ENCODE measurements at regions not wholly inside any gene's neighbourhood (a gene's known extent, or its start where the extent isn't known, plus 50 kb on each side); places are given as distances from the start of the nearest gene placed in this dataset.

DNA sequence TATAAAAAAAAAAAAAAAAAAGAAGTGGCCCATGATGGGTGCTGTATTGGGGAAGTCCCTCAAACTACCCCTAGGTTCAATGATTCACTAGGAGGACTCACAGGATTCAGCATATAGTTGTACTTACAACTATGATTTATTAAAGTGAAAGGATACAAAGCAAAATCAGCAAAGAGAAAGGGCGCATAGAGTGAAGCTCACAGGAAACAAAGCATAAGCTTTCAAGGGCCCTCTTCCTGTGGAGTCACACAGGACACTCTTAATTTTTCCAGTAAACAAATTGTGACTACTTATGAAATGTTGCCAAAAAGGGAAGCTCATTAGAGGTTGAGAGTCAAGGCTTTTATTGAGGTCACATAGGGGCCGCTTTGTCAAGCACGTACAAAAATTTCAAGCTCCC lies 153.7 kb upstream of the GAP43 start:
- H3K4me1 Mint-ChIP-seq (ENCODE audit: low read depth): no peaks in the 10 kb centered on the region
- ATAC-seq (no peak), DNase-seq (no peak)
- H3K36me3 Mint-ChIP-seq (ENCODE audit: insufficient read depth): no peaks in the 10 kb centered on the region
- H3K4me3 Mint-ChIP-seq: no peak overlapping the region
- H3K9me3 Mint-ChIP-seq: no peaks in the 10 kb centered on the region
- peaks cover 4% of the 10 kb centered on the region for H3K27me3 Mint-ChIP-seq (ENCODE audit: low read depth)

GRCh38 chr3:115470254-115470653 lies 153.1 kb upstream of the GAP43 start:
- H3K4me1 Mint-ChIP-seq (ENCODE audit: low read depth): no peaks in the 10 kb centered on the region
- H3K4me3 Mint-ChIP-seq: no peak overlapping the region
- DNase-seq: no peak
- ATAC-seq: no peak
- H3K9me3 Mint-ChIP-seq: no peaks in the 10 kb centered on the region
- H3K27me3 Mint-ChIP-seq (ENCODE audit: low read depth): peaks cover 4% of the 10 kb centered on the region
- H3K36me3 Mint-ChIP-seq (ENCODE audit: insufficient read depth): no peaks in the 10 kb centered on the region

DNA sequence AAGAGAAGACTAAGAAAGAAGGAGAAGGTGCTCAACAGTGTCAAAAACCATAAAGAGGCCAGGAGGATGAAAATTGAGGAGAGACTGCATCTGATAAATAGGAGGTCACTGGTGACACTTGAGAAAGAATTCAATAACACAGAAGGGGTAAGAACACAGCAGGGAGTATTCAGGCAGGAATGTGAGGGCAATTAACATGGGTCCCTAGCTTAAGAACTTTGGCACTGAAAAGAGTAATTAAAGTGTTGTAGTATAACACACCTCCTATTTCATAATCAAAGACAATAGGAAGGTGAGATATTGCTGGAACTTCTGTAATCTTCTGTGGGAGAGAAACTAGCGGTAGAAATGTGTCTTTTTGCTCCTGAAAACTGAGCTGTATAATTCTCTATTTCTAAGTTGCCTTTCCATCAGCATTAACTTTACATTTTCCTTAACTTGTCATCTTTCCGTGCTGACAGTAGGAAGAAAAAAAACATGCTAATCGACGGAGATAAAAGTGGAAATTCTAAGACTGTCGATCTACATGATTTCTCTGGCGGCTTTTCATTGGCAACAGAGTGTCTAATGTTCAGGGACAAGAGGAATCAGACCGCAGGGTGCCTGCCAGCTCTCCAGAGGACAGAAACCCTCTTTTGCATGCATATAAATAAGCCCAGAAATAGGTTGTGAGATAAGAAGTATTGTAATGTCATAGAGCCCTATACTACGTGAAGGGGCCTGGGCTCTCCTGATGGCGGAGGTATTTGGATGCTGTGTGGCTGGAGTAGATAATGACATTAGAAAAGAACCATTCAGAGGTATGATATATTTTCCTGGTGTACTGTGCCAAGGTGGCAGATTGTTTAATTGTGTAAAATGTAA lies 147.9 kb upstream of the GAP43 start:
- Mint-ChIP-seq H3K27me3 (ENCODE audit: low read depth) (peaks cover 4% of the 10 kb centered on the region), H3K4me3 (no peak overlapping the region)

GRCh38 chr3:115476472-115476871 lies 146.8 kb upstream of the GAP43 start:
- peaks cover 4% of the 10 kb centered on the region for H3K27me3 Mint-ChIP-seq (ENCODE audit: low read depth)
- H3K4me1 Mint-ChIP-seq (ENCODE audit: low read depth): no peaks in the 10 kb centered on the region
- no peaks in the 10 kb centered on the region for H3K36me3 Mint-ChIP-seq (ENCODE audit: insufficient read depth)
- ATAC-seq (no peak), DNase-seq (no peak)
- H3K9me3 Mint-ChIP-seq: no peaks in the 10 kb centered on the region
- no peak overlapping the region for H3K4me3 Mint-ChIP-seq

More for the DNA sequence above, 147.9 kb upstream of the GAP43 start:
- DNase-seq (no peak), ATAC-seq (no peak)
- Mint-ChIP-seq H3K9me3 (no peaks in the 10 kb centered on the region), H3K4me1 (ENCODE audit: low read depth) (no peaks in the 10 kb centered on the region), H3K36me3 (ENCODE audit: insufficient read depth) (no peaks in the 10 kb centered on the region)

DNA sequence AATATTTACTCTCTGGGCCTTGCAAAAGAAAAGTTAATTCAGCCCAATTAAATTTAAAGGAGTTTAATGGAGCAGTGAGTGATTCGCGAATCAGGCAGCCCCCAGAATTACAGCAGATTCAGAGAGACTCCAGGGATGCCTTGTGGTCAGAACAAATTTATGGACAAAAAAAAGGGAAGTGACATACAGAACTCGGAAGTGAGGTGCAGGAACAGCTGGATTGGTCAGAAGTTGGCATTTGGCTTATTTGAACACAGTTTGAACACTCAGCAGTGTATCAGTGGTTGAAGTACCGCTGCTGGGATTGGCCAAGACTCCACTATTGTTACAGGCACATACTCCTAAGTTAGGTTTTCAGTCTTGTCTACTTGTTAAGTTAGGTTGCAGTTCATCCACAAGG lies 145.0 kb upstream of the GAP43 start:
- Mint-ChIP-seq H3K36me3 (ENCODE audit: insufficient read depth) (no peaks in the 10 kb centered on the region), H3K4me3 (no peak overlapping the region), H3K4me1 (ENCODE audit: low read depth) (no peaks in the 10 kb centered on the region), H3K27me3 (ENCODE audit: low read depth) (peaks cover 8% of the 10 kb centered on the region), H3K9me3 (no peaks in the 10 kb centered on the region)
- no peak for DNase-seq
- ATAC-seq: no peak

DNA sequence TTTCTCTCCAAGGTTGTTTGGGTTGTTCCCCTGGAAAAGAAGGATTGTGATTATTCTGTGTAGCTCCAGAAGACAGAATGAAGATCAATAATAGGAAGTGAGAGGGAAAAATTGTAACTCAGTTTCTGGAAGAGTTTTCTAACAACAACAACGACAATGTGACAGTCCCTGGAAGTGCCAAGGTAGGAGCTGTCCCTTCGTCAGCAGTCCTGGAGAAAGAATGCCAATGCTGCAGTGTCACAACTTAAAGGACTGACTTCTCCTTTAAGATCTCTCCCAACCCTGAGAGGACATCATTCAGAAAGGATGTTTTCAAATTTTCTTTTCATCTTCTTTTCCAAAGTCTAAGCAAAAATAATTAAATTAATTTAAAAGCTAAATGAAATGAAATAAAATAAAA lies 136.4 kb upstream of the GAP43 start:
- peaks cover 2% of the 10 kb centered on the region for H3K27me3 Mint-ChIP-seq (ENCODE audit: low read depth)
- no peaks in the 10 kb centered on the region for H3K9me3 Mint-ChIP-seq
- DNase-seq (no peak), ATAC-seq (no peak)
- H3K4me3 Mint-ChIP-seq: no peak overlapping the region
- H3K4me1 Mint-ChIP-seq (ENCODE audit: low read depth): no peaks in the 10 kb centered on the region
- H3K36me3 Mint-ChIP-seq (ENCODE audit: insufficient read depth): no peaks in the 10 kb centered on the region

DNA sequence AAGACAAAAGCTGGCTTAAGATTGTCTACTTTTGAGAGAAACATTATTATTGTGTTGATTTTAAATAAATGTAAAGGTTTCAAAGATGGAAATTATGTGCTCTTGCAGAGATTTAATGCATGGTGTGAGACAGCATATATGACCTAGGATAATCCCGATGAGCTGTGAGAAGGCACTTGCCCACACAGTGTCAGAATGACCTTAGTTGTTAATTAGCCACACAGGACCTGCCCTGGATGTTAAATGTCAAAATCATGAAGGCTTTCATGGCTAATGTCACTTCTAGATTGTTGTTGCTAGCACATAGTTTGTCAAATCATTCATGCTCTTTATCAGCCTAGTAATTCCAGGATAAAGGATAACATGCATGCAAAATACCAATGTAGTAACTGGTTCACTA lies 135.3 kb upstream of the GAP43 start:
- peaks cover 2% of the 10 kb centered on the region for H3K27me3 Mint-ChIP-seq (ENCODE audit: low read depth)
- H3K4me1 Mint-ChIP-seq (ENCODE audit: low read depth): no peaks in the 10 kb centered on the region
- H3K4me3 Mint-ChIP-seq: no peak overlapping the region
- H3K36me3 Mint-ChIP-seq (ENCODE audit: insufficient read depth): no peaks in the 10 kb centered on the region
- H3K9me3 Mint-ChIP-seq: no peaks in the 10 kb centered on the region
- no peak for DNase-seq
- ATAC-seq: no peak

DNA sequence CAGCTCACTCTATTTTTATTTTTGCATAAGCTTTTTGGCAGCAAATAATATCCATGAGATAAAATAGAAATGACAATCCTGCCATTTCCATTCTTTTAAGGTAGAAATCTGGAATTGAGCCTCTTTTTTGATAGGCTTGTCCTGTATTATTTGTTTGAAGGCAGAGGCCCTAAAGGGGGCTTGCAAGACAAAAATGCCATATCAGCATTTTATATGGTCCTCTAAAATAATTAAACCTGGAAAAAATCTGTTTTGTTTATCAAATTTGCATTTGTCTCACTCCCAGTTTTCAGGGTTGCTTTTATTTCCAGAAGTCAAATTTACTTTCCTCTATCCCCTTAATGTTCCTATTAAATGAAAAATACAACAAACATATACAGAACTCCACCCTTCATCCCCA lies 134.9 kb upstream of the GAP43 start:
- no peaks in the 10 kb centered on the region for H3K4me1 Mint-ChIP-seq (ENCODE audit: low read depth)
- H3K36me3 Mint-ChIP-seq (ENCODE audit: insufficient read depth): no peaks in the 10 kb centered on the region
- ATAC-seq (no peak), DNase-seq (no peak)
- H3K27me3 Mint-ChIP-seq (ENCODE audit: low read depth): peaks cover 2% of the 10 kb centered on the region
- H3K4me3 Mint-ChIP-seq: no peak overlapping the region
- no peaks in the 10 kb centered on the region for H3K9me3 Mint-ChIP-seq

- no peak overlapping the region for H3K4me3 Mint-ChIP-seq
- H3K4me1 Mint-ChIP-seq (ENCODE audit: low read depth): no peaks in the 10 kb centered on the region
- DNase-seq: no peak
- no peaks in the 10 kb centered on the region for H3K36me3 Mint-ChIP-seq (ENCODE audit: insufficient read depth)
- no peaks in the 10 kb centered on the region for H3K9me3 Mint-ChIP-seq
- peaks cover 4% of the 10 kb centered on the region for H3K27me3 Mint-ChIP-seq (ENCODE audit: low read depth)
- ATAC-seq: no peak
Observed at GRCh38 chr3:115494826-115495225, 128.5 kb upstream of the GAP43 start.

DNA sequence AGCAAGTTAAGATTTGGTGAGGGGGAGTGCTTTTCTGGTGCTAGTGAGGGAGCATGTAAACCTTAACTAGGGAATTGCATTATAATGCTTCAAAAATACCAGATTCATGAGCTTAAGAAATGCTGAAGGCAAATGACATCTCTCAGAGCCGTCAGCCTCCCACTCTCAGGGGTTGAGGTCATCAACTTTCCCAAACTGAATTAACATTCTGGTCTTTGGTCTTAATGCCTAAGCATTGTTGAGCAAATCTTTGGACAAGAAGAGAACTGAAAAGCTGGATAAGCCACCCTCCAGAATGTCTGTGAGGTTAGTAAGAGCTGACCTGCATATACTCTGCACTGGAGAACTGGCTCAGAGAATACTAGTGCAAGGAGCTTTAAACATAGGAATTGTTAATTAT lies 124.9 kb upstream of the GAP43 start:
- no peaks in the 10 kb centered on the region for H3K9me3 Mint-ChIP-seq
- H3K4me1 Mint-ChIP-seq (ENCODE audit: low read depth): no peaks in the 10 kb centered on the region
- H3K36me3 Mint-ChIP-seq (ENCODE audit: insufficient read depth): no peaks in the 10 kb centered on the region
- DNase-seq (no peak), ATAC-seq (no peak)
- H3K27me3 Mint-ChIP-seq (ENCODE audit: low read depth): peaks cover 4% of the 10 kb centered on the region
- no peak overlapping the region for H3K4me3 Mint-ChIP-seq

DNA sequence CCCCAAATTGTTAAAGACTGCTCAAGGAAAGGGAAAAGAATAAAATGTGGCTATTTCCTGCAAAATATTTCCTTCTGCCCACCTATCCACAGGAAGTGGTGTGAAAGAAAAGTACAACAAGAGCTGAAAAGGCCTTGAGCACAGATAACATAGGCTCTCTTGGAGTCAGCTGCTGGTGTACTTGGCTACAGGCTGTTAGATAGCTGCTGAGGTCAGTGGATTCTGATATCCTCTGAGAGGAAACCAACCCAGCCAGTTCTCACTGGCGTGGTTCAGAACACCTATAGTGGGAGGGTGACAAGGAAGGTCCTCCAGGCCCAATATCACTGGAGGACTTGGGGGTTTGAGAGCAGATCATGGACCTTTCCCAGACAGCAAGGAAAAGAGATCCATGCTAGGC lies 124.4 kb upstream of the GAP43 start:
- H3K36me3 Mint-ChIP-seq (ENCODE audit: insufficient read depth): no peaks in the 10 kb centered on the region
- no peak for ATAC-seq
- peaks cover 4% of the 10 kb centered on the region for H3K27me3 Mint-ChIP-seq (ENCODE audit: low read depth)
- H3K4me3 Mint-ChIP-seq: no peak overlapping the region
- H3K4me1 Mint-ChIP-seq (ENCODE audit: low read depth): no peaks in the 10 kb centered on the region
- H3K9me3 Mint-ChIP-seq: no peaks in the 10 kb centered on the region
- no peak for DNase-seq

DNA sequence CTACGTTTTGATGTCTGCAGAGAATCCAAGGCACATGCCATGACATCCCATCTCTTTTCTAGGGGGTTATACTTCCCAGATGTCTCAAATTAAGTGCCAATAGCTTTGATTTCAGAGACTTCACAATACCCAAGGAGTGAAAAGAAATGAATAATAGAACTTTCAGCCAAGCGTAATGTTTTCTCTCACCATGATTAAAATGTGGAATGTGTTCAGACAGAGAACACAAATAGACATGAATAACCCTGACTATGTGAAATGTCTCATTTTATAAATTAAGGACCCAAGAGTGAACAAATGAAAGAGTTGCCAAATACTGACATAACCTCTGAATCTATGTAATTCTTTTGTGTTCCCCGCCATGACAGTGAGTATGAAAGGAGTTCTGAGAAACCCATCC lies 123.6 kb upstream of the GAP43 start:
- H3K4me1 Mint-ChIP-seq (ENCODE audit: low read depth): no peaks in the 10 kb centered on the region
- no peak for DNase-seq
- no peak overlapping the region for H3K4me3 Mint-ChIP-seq
- peaks cover 3% of the 10 kb centered on the region for H3K27me3 Mint-ChIP-seq (ENCODE audit: low read depth)
- H3K36me3 Mint-ChIP-seq (ENCODE audit: insufficient read depth): no peaks in the 10 kb centered on the region
- ATAC-seq: no peak
- H3K9me3 Mint-ChIP-seq: no peaks in the 10 kb centered on the region

DNA sequence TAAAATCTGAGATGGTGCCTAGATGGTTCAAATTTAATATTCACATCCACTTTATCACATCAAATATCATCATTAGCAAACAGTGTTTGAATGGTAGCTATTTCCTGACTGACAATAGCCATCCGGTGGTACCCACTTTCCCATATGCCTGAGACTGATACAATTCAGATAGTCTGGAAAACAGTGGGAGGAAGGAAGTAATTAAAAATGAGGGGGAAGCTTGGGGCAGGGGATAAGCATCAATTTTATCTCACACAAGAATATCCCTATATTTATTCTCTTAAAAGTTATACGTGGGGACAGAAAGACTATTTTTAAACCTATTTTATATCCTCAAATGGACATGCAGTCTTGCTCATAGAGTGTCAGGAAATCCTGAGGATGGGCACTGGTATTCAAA lies 122.5 kb upstream of the GAP43 start:
- DNase-seq: no peak
- no peak overlapping the region for H3K4me3 Mint-ChIP-seq
- no peaks in the 10 kb centered on the region for H3K36me3 Mint-ChIP-seq (ENCODE audit: insufficient read depth)
- H3K4me1 Mint-ChIP-seq (ENCODE audit: low read depth): no peaks in the 10 kb centered on the region
- H3K9me3 Mint-ChIP-seq: peaks cover 3% of the 10 kb centered on the region
- no peaks in the 10 kb centered on the region for H3K27me3 Mint-ChIP-seq (ENCODE audit: low read depth)
- no peak for ATAC-seq

- no peak for ATAC-seq
Observed at GRCh38 chr3:115502128-115502527, 121.2 kb upstream of the GAP43 start.

GRCh38 chr3:115503394-115503793 lies 119.9 kb upstream of the GAP43 start:
- Mint-ChIP-seq H3K4me3 (no peak overlapping the region), H3K36me3 (ENCODE audit: insufficient read depth) (no peaks in the 10 kb centered on the region), H3K4me1 (ENCODE audit: low read depth) (no peaks in the 10 kb centered on the region), H3K27me3 (ENCODE audit: low read depth) (no peaks in the 10 kb centered on the region), H3K9me3 (peaks cover 3% of the 10 kb centered on the region)
- ATAC-seq: no peak
- DNase-seq: no peak

More at GRCh38 chr3:115502128-115502527, 121.2 kb upstream of the GAP43 start:
- H3K4me1 Mint-ChIP-seq (ENCODE audit: low read depth): no peaks in the 10 kb centered on the region
- H3K9me3 Mint-ChIP-seq: peaks cover 3% of the 10 kb centered on the region
- no peaks in the 10 kb centered on the region for H3K36me3 Mint-ChIP-seq (ENCODE audit: insufficient read depth)
- no peak overlapping the region for H3K4me3 Mint-ChIP-seq
- no peaks in the 10 kb centered on the region for H3K27me3 Mint-ChIP-seq (ENCODE audit: low read depth)
- no peak for DNase-seq
